ENCODE measurements at regions not wholly inside any gene's neighbourhood (a gene's known extent, or its start where the extent isn't known, plus 50 kb on each side); places are given as distances from the start of the nearest gene placed in this dataset.
"Not testable (repeated sequence)": the region's sequence is repeated elsewhere in the genome, so short reads cannot be mapped to it uniquely, and the experiment has no call there.

GRCh38 chr2:16351137-16351536 is 314.5 kb downstream of the CYRIA start:
- no peak for TF ChIP-seq ZNF274 (IDR thresholded peaks at IDR 0.05; ENCODE audit: low read depth, low read length)
- no peak for TF ChIP-seq SUZ12 (IDR thresholded peaks at IDR 0.05; ENCODE audit: extremely low read depth, insufficient read depth, insufficient read length)
- TF ChIP-seq YY1 (IDR thresholded peaks at IDR 0.05; ENCODE audit: insufficient read depth, insufficient read length): no peak
- Histone ChIP-seq H3K36me3 (ENCODE audit: insufficient read depth, insufficient read length, low read length) (no peaks in the 10 kb centered on the region), H3K4me1 (ENCODE audit: insufficient read depth, insufficient read length) (no peaks in the 10 kb centered on the region), H3K4me3 (ENCODE audit: insufficient read length, low read depth) (no peak overlapping the region), H3K9ac (ENCODE audit: insufficient read length, low read depth) (no peak overlapping the region), H3K9me3 (ENCODE audit: insufficient read depth, low read length) (peaks cover 24% of the 10 kb centered on the region), H3K27me3 (ENCODE audit: insufficient read depth, insufficient read length) (no peaks in the 10 kb centered on the region)
- no peak for DNase-seq (ENCODE audit: low read depth, low spot score)

- no peaks in the 10 kb centered on the region for H3K4me1 ChIP-seq (ENCODE audit: insufficient read depth, insufficient read length)
- no peaks in the 10 kb centered on the region for H3K36me3 ChIP-seq (ENCODE audit: insufficient read depth, insufficient read length, low read length)
- H3K9ac ChIP-seq (ENCODE audit: insufficient read length, low read depth): no peak overlapping the region
- H3K4me3 ChIP-seq (ENCODE audit: insufficient read length, low read depth): no peak overlapping the region
- no peak for DNase-seq (ENCODE audit: low read depth, low spot score)
- no peaks in the 10 kb centered on the region for H3K27me3 ChIP-seq (ENCODE audit: insufficient read depth, insufficient read length)
- TF ChIP-seq ZNF274 (IDR thresholded peaks at IDR 0.05; ENCODE audit: low read depth, low read length) (no peak), YY1 (IDR thresholded peaks at IDR 0.05; ENCODE audit: insufficient read depth, insufficient read length) (no peak), SUZ12 (IDR thresholded peaks at IDR 0.05; ENCODE audit: extremely low read depth, insufficient read depth, insufficient read length) (no peak)
- H3K9me3 ChIP-seq (ENCODE audit: insufficient read depth, low read length): peaks cover 24% of the 10 kb centered on the region
Observed at GRCh38 chr2:16350211-16350610, 315.4 kb downstream of the CYRIA start.

- no peaks in the 10 kb centered on the region for H3K4me1 ChIP-seq (ENCODE audit: insufficient read depth, insufficient read length)
- TF ChIP-seq YY1 (IDR thresholded peaks at IDR 0.05; ENCODE audit: insufficient read depth, insufficient read length): no peak
- TF ChIP-seq ZNF274 (IDR thresholded peaks at IDR 0.05; ENCODE audit: low read depth, low read length): no peak
- TF ChIP-seq SUZ12 (IDR thresholded peaks at IDR 0.05; ENCODE audit: extremely low read depth, insufficient read depth, insufficient read length): no peak
- peaks cover 24% of the 10 kb centered on the region for H3K9me3 ChIP-seq (ENCODE audit: insufficient read depth, low read length)
- no peaks in the 10 kb centered on the region for H3K36me3 ChIP-seq (ENCODE audit: insufficient read depth, insufficient read length, low read length)
- DNase-seq (ENCODE audit: low read depth, low spot score): no peak
- H3K9ac ChIP-seq (ENCODE audit: insufficient read length, low read depth): no peak overlapping the region
- H3K27me3 ChIP-seq (ENCODE audit: insufficient read depth, insufficient read length): no peaks in the 10 kb centered on the region
- no peak overlapping the region for H3K4me3 ChIP-seq (ENCODE audit: insufficient read length, low read depth)
Observed at GRCh38 chr2:16349811-16350210, 315.8 kb downstream of the CYRIA start.

- no peaks in the 10 kb centered on the region for H3K27me3 ChIP-seq (ENCODE audit: insufficient read depth, insufficient read length)
- no peaks in the 10 kb centered on the region for H3K36me3 ChIP-seq (ENCODE audit: insufficient read depth, insufficient read length, low read length)
- H3K4me3 ChIP-seq (ENCODE audit: insufficient read length, low read depth): no peak overlapping the region
- DNase-seq (ENCODE audit: low read depth, low spot score): no peak
- H3K9me3 ChIP-seq (ENCODE audit: insufficient read depth, low read length): peaks cover 24% of the 10 kb centered on the region
- no peaks in the 10 kb centered on the region for H3K4me1 ChIP-seq (ENCODE audit: insufficient read depth, insufficient read length)
- no peak overlapping the region for H3K9ac ChIP-seq (ENCODE audit: insufficient read length, low read depth)
- TF ChIP-seq SUZ12 (IDR thresholded peaks at IDR 0.05; ENCODE audit: extremely low read depth, insufficient read depth, insufficient read length) (no peak), ZNF274 (IDR thresholded peaks at IDR 0.05; ENCODE audit: low read depth, low read length) (no peak), YY1 (IDR thresholded peaks at IDR 0.05; ENCODE audit: insufficient read depth, insufficient read length) (no peak)
Observed at GRCh38 chr2:16348821-16349515, 316.7 kb downstream of the CYRIA start.

- no peaks in the 10 kb centered on the region for H3K4me1 ChIP-seq (ENCODE audit: insufficient read depth, insufficient read length)
- no peaks in the 10 kb centered on the region for H3K36me3 ChIP-seq (ENCODE audit: insufficient read depth, insufficient read length, low read length)
- DNase-seq (ENCODE audit: low read depth, low spot score): no peak
- no peak overlapping the region for H3K4me3 ChIP-seq (ENCODE audit: insufficient read length, low read depth)
- H3K9ac ChIP-seq (ENCODE audit: insufficient read length, low read depth): no peak overlapping the region
- H3K9me3 ChIP-seq (ENCODE audit: insufficient read depth, low read length): peaks cover 11% of the 10 kb centered on the region
- TF ChIP-seq YY1 (IDR thresholded peaks at IDR 0.05; ENCODE audit: insufficient read depth, insufficient read length) (no peak), SUZ12 (IDR thresholded peaks at IDR 0.05; ENCODE audit: extremely low read depth, insufficient read depth, insufficient read length) (no peak), ZNF274 (IDR thresholded peaks at IDR 0.05; ENCODE audit: low read depth, low read length) (no peak)
- no peaks in the 10 kb centered on the region for H3K27me3 ChIP-seq (ENCODE audit: insufficient read depth, insufficient read length)
Observed at GRCh38 chr2:16346671-16347070, 319.0 kb downstream of the CYRIA start.

GRCh38 chr2:16345231-16345630 is 320.4 kb downstream of the CYRIA start:
- not testable (repeated sequence) for H3K4me1 ChIP-seq (ENCODE audit: insufficient read depth, insufficient read length); H3K27me3 ChIP-seq (ENCODE audit: insufficient read depth, insufficient read length)

GRCh38 chr2:16339206-16339605 is 326.4 kb downstream of the CYRIA start:
- peaks cover 17% of the 10 kb centered on the region; the same call in 1 of the 2 replicates for H3K9me3 ChIP-seq (ENCODE audit: insufficient read depth, low read length)
- no peaks in the 10 kb centered on the region for H3K36me3 ChIP-seq (ENCODE audit: insufficient read depth, insufficient read length, low read length)
- no peak for DNase-seq (ENCODE audit: low read depth, low spot score)
- H3K4me3 ChIP-seq (ENCODE audit: insufficient read length, low read depth): no peak overlapping the region
- H3K9ac ChIP-seq (ENCODE audit: insufficient read length, low read depth): no peak overlapping the region
- no peaks in the 10 kb centered on the region for H3K4me1 ChIP-seq (ENCODE audit: insufficient read depth, insufficient read length)
- no peaks in the 10 kb centered on the region for H3K27me3 ChIP-seq (ENCODE audit: insufficient read depth, insufficient read length)
- TF ChIP-seq ZNF274 (IDR thresholded peaks at IDR 0.05; ENCODE audit: low read depth, low read length) (no peak), SUZ12 (IDR thresholded peaks at IDR 0.05; ENCODE audit: extremely low read depth, insufficient read depth, insufficient read length) (no peak), YY1 (IDR thresholded peaks at IDR 0.05; ENCODE audit: insufficient read depth, insufficient read length) (no peak)

More at GRCh38 chr2:16345231-16345630, 320.4 kb downstream of the CYRIA start:
- H3K4me3 ChIP-seq (ENCODE audit: insufficient read length, low read depth); H3K36me3 ChIP-seq (ENCODE audit: insufficient read depth, insufficient read length, low read length); DNase-seq (ENCODE audit: low read depth, low spot score); H3K9ac ChIP-seq (ENCODE audit: insufficient read length, low read depth); H3K9me3 ChIP-seq (ENCODE audit: insufficient read depth, low read length): not testable (repeated sequence)
